ENCODE measurements at regions not wholly inside any gene's neighbourhood (a gene's known extent, or its start where the extent isn't known, plus 50 kb on each side); places are given as distances from the start of the nearest gene placed in this dataset.

DNA sequence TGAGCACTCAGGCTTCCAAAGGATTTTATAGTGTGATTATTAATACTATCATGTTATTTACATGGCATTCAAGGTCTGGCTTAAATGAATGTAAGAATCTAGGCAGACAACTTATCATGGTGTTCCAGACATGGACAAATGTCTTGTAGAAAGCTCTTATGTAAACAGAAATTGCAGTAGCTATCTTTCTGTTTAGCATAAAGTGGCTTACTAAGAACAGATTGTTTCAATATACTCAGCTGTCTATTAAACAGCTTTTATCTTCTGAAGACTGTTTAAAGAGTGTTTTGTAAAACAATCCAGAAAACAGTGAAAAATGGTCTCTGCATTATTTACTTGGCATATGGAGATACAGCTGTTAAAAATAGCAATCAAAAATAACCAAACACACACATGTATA is 1061.8 kb upstream of the SEL1L start:
- TF ChIP-seq, protein P1, sequence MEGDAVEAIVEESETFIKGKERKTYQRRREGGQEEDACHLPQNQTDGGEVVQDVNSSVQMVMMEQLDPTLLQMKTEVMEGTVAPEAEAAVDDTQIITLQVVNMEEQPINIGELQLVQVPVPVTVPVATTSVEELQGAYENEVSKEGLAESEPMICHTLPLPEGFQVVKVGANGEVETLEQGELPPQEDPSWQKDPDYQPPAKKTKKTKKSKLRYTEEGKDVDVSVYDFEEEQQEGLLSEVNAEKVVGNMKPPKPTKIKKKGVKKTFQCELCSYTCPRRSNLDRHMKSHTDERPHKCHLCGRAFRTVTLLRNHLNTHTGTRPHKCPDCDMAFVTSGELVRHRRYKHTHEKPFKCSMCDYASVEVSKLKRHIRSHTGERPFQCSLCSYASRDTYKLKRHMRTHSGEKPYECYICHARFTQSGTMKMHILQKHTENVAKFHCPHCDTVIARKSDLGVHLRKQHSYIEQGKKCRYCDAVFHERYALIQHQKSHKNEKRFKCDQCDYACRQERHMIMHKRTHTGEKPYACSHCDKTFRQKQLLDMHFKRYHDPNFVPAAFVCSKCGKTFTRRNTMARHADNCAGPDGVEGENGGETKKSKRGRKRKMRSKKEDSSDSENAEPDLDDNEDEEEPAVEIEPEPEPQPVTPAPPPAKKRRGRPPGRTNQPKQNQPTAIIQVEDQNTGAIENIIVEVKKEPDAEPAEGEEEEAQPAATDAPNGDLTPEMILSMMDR (IDR thresholded peaks at IDR 0.05): no peak
- no peak for TF ChIP-seq POLR2A (IDR thresholded peaks at IDR 0.05)
